Suprapubic skin (tissue), 4 donors: ENCODE measurements at regions not wholly inside any gene's neighbourhood (a gene's known extent, or its start where the extent isn't known, plus 50 kb on each side); places are given as distances from the start of the nearest gene placed in this dataset.

ENCODE experiments used
- DNase-seq, 2 donors: peaks; one replicate each; pipeline ENCODE4 v3.0.0-alpha.2; 2019; ENCODE audit warnings: low spot score in 2 of 2
- H3K27ac ChIP-seq: fragments of 200-600 bp; sonication (generic); one replicate; pipeline ENCODE4 v1.5.1; 2019
- H3K27me3 ChIP-seq: fragments of 200-600 bp; sonication (generic); one replicate; pipeline ENCODE4 v1.5.1; 2019
- H3K36me3 ChIP-seq: fragments of 200-600 bp; sonication (generic); one replicate; pipeline ENCODE4 v1.5.1; 2019
- H3K4me1 ChIP-seq: fragments of 200-600 bp; sonication (generic); one replicate; pipeline ENCODE4 v1.5.1; 2019
- H3K4me3 ChIP-seq: fragments of 200-600 bp; sonication (generic); one replicate; pipeline ENCODE4 v1.5.1; 2019; ENCODE audit warnings: mild to moderate bottlenecking
- H3K9me3 ChIP-seq: fragments of 200-600 bp; sonication (generic); one replicate; pipeline ENCODE4 v1.5.1; 2019
- EP300 ChIP-seq: sonication (generic); formaldehyde crosslinking; IDR thresholded peaks from one replicate; pipeline ENCODE4 v1.6.1; 2017; ENCODE audit warnings: antibody characterized with exemption
- POLR2A ChIP-seq, 2 donors: fragments of 450-650 bp; IDR thresholded peaks; one replicate each; pipeline ENCODE4 v1.6.1; 2017; ENCODE audit warnings: antibody characterized with exemption in 2 of 2, mild to moderate bottlenecking in 2 of 2, moderate library complexity in 2 of 2
- POLR2AphosphoS5 ChIP-seq, 3 donors: sonication (generic); formaldehyde crosslinking; IDR thresholded peaks; one replicate each; pipeline ENCODE4 v1.6.1; 2017; ENCODE audit warnings: antibody characterized with exemption in 3 of 3
- WGBS: methylation state at CpG from one replicate; pipeline ENCODE4 v1.1.5; 2018; 5-methylcytosine and 5-hydroxymethylcytosine counted together
- TF ChIP-seq, protein P1 (sequence below), 2 donors: fragments of 200-600 bp in 1 of 2; fragments of 450-650 bp in 1 of 2; sonication (generic) in 1 of 2; IDR thresholded peaks; one replicate each; pipeline ENCODE4 v1.5.1; 2016 to 2019; ENCODE audit warnings: antibody characterized with exemption in 2 of 2, mild to moderate bottlenecking in 1 of 2, moderate library complexity in 1 of 2

DNA sequence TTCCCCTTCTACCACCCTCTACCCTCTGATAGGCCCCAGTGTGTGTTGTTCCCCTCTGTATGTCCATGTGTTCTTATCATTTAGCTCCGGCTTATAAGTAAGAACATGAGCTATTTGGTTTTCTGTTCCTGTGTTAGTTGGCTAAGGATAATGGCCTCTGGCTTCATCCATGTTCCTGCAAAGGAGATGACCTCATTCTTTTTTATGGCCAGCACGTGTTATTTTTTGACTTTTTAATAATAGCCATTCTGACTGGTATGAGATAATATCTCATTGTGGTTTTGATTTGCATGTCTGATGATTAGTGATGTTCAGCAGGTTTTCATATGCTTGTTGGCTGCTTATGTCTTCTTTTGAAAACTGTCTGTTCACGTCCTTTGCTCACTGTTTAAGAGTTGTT lies 63.1 kb upstream of the NPHP3 start:
- Histone ChIP-seq H3K4me3 (no peak overlapping the region), H3K27ac (no peak overlapping the region), H3K36me3 (no peaks in the 10 kb centered on the region), H3K4me1 (peaks cover 23% of the 10 kb centered on the region), H3K27me3 (no peaks in the 10 kb centered on the region), H3K9me3 (no peaks in the 10 kb centered on the region)
- TF ChIP-seq EP300 (no peak), POLR2AphosphoS5 (IDR thresholded peaks at IDR 0.05) (no peak), POLR2A (IDR thresholded peaks at IDR 0.05) (no peak)
- TF ChIP-seq, protein P1, sequence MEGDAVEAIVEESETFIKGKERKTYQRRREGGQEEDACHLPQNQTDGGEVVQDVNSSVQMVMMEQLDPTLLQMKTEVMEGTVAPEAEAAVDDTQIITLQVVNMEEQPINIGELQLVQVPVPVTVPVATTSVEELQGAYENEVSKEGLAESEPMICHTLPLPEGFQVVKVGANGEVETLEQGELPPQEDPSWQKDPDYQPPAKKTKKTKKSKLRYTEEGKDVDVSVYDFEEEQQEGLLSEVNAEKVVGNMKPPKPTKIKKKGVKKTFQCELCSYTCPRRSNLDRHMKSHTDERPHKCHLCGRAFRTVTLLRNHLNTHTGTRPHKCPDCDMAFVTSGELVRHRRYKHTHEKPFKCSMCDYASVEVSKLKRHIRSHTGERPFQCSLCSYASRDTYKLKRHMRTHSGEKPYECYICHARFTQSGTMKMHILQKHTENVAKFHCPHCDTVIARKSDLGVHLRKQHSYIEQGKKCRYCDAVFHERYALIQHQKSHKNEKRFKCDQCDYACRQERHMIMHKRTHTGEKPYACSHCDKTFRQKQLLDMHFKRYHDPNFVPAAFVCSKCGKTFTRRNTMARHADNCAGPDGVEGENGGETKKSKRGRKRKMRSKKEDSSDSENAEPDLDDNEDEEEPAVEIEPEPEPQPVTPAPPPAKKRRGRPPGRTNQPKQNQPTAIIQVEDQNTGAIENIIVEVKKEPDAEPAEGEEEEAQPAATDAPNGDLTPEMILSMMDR (IDR thresholded peaks at IDR 0.05): no peak
- DNase-seq: no peak
- WGBS: 24% methylated on average over 3 of the region's 3 CpGs

DNA sequence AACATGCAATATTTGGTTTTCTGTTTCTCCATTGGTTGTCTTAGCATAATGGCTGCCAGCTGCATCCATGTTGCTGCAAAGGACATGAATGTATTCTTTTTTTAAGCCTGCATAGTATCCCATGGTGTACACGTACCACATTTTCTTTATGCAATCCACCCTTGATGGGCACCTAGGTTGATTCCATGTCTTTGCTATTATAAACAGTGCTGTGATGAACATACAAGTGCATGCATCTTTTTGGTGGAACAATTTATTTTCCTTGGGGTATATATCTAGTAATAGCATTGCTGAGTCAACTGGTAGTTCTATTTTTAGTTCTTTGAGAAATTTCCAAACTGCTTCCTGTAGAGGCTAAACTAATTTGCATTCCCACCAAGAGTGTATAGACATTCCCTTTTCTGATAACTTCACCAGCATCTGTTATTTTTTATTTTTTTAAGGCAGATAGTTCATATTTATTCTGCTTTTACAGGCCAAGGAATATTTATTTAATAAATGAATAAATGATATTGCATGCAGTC lies 62.4 kb upstream of the NPHP3 start:
- no peak for DNase-seq
- Histone ChIP-seq H3K9me3 (no peaks in the 10 kb centered on the region), H3K4me3 (no peak overlapping the region), H3K27ac (no peak overlapping the region), H3K36me3 (no peaks in the 10 kb centered on the region), H3K4me1 (peaks cover 23% of the 10 kb centered on the region), H3K27me3 (no peaks in the 10 kb centered on the region)
- WGBS: 88% methylated on average over 1 of the region's 1 CpG
- TF ChIP-seq EP300 (no peak), POLR2AphosphoS5 (IDR thresholded peaks at IDR 0.05) (no peak), POLR2A (IDR thresholded peaks at IDR 0.05) (no peak)
- TF ChIP-seq, protein P1 (IDR thresholded peaks at IDR 0.05): no peak

DNA sequence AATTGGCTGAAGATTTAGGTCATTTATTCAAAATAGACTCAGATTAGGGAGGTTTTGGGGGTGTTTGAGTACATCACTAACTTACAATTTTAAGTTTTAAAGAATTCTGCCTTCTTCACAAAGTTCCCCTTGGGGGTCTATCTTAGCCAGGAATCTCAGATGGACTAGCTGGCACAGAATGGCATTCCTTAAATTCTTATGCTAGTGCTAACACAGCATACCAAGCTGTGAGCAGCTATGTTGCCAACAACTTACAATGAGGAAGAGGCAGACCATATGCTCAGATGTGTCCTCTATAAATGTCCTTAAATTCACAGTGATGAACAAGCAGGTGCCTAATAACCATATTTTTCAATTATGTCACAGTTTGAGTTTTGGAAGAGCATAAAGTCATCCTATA lies 60.9 kb upstream of the NPHP3 start:
- Histone ChIP-seq H3K4me3 (no peak overlapping the region), H3K27ac (no peak overlapping the region), H3K36me3 (no peaks in the 10 kb centered on the region), H3K4me1 (peaks cover 14% of the 10 kb centered on the region), H3K9me3 (no peaks in the 10 kb centered on the region), H3K27me3 (no peaks in the 10 kb centered on the region)
- no peak for TF ChIP-seq POLR2AphosphoS5 (IDR thresholded peaks at IDR 0.05)
- TF ChIP-seq, protein P1 (IDR thresholded peaks at IDR 0.05): no peak
- no peak for TF ChIP-seq POLR2A (IDR thresholded peaks at IDR 0.05)
- TF ChIP-seq EP300: no peak
- DNase-seq: no peak

DNA sequence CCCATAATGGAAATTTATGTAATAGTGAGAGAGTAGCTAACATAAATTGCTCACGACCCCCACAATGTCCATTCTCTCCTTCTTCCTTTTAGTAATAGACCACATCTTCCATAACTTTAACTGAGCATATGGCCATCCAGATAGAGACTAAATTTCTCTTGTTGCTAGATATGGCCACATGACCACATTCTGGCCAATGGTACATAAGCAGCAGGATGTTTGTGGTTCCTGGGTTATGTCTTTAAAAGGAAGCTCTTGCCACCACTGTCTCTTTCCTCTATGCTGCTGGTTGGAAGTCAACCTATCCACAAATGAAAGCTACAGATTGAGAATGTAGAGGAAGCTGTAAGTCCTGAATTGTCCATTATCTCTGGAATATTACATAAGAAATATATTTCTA lies 59.7 kb upstream of the NPHP3 start:
- DNase-seq: no peak
- TF ChIP-seq POLR2AphosphoS5 (IDR thresholded peaks at IDR 0.05): no peak
- no peak for TF ChIP-seq EP300
- TF ChIP-seq, protein P1 (IDR thresholded peaks at IDR 0.05): no peak
- TF ChIP-seq POLR2A (IDR thresholded peaks at IDR 0.05): no peak
- Histone ChIP-seq H3K4me3 (no peak overlapping the region), H3K9me3 (no peaks in the 10 kb centered on the region), H3K27me3 (no peaks in the 10 kb centered on the region), H3K36me3 (no peaks in the 10 kb centered on the region), H3K4me1 (peaks cover 8% of the 10 kb centered on the region), H3K27ac (no peak overlapping the region)
- WGBS: 90% methylated on average over 1 of the region's 1 CpG

DNA sequence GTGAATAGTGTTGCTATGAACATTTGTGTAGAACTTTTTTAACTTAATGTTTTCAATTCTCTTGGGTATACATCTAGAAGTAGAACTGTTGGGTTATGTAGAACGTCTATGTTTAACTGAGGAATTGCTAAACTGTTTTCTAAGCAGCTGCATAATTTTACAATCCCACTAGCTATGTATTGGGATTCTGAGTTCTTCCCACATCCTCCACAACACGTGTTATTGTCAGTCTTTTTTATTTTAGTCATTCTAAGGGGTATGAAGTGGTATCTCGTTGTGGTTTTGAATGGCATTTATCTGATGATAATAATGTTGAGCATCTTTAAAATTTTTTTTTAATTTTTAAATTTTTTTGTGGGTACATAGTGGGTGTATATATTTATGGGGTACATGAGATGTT lies 55.0 kb upstream of the NPHP3 start:
- DNase-seq: no peak
- no peak overlapping the region for H3K4me3 ChIP-seq
- no peaks in the 10 kb centered on the region for H3K36me3 ChIP-seq
- H3K4me1 ChIP-seq: no peaks in the 10 kb centered on the region
- H3K27ac ChIP-seq: no peak overlapping the region
- 64% methylated on average over 3 of the region's 3 CpGs for WGBS
- no peaks in the 10 kb centered on the region for H3K27me3 ChIP-seq
- no peaks in the 10 kb centered on the region for H3K9me3 ChIP-seq
- TF ChIP-seq POLR2A (IDR thresholded peaks at IDR 0.05): no peak
- no peak for TF ChIP-seq POLR2AphosphoS5 (IDR thresholded peaks at IDR 0.05)
- TF ChIP-seq EP300: no peak
- TF ChIP-seq, protein P1 (IDR thresholded peaks at IDR 0.05): no peak
